ENCODE measurements at regions not wholly inside any gene's neighbourhood (a gene's known extent, or its start where the extent isn't known, plus 50 kb on each side); places are given as distances from the start of the nearest gene placed in this dataset.

- TF ChIP-seq REST (IDR thresholded peaks at IDR 0.05; ENCODE audit: insufficient read depth in 1 of 2, low read depth in 2 of 2, low read length in 2 of 2) (no peak), TAF1 (IDR thresholded peaks at IDR 0.05; ENCODE audit: borderline replicate concordance, insufficient read depth, low read length) (no peak)
These were observed 56.5 kb upstream of the FNDC3B start for GRCh38 chr3:171982828-171983227.

Data from PFSK-1 (cell line).